A204.1 (cell line): ENCODE measurements at regions not wholly inside any gene's neighbourhood (a gene's known extent, or its start where the extent isn't known, plus 50 kb on each side); places are given as distances from the start of the nearest gene placed in this dataset.

Experiments used
- FAIRE-seq: peaks from 2 replicates; lab custom pipeline; 2012; peaks lifted over from hg19 to GRCh38; lab: Jason Lieb, UNC

DNA sequence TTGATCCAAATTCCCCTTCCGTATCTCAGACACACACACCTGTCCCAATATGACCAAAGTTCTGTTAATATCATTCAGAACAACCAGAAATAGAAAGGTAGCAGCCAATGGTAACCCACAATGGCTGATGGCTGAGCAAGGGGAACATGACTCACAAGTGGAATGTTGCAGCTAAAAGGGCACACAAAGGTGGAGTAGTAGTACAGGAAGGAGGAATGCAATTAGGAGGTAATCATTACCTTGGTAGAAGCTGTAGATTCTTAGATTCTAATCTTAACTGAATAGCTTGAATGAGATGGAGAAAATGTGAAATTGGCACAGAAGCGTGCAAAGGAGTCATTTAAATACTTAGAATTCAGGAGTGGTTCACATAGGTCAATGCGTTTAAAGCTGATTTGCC lies 347.9 kb downstream of the NR2F2 start:
- FAIRE-seq, result no peak

GRCh38 chr15:96687388-96688107 lies 357.0 kb downstream of the NR2F2 start:
- no peak for FAIRE-seq

DNA sequence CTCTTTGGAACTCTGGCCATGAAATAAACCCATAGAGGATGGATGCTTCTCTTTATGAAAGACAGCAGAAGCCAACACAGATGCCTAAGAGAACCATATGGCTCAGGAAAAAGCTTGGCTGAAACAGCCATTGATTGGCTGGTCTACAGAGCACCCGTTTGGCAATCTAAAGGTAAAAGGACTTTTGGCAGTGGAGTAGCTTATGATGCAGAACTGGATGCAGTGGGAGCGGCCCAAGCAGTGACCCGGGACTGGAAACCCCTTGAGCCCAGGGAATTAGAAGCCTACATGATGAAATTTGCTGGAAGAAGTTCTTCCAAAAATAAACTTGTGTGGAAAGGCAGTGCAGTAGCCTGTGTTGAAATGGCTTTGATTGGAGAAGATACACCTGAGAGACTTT lies 360.2 kb downstream of the NR2F2 start:
- FAIRE-seq, result no peak

DNA sequence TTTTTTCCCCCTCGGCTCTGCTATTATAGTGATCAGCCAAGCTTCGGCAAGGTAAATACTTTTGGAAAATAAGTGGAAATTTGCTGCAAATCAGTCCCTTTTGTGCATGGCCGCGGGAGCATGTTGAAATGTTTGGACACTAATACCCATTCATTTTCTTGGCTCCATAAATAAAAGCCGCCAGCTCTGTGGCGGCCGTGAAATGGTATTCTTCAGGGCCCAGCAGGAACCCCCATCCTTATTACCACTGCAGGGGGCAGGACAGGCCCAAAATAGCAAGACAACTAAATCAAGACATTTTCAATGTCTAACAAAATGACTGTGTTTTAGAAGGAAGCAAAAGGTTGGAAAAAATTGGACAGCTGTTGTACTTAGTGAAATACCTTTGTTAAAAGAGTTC lies 362.3 kb downstream of the NR2F2 start:
- no peak for FAIRE-seq

DNA sequence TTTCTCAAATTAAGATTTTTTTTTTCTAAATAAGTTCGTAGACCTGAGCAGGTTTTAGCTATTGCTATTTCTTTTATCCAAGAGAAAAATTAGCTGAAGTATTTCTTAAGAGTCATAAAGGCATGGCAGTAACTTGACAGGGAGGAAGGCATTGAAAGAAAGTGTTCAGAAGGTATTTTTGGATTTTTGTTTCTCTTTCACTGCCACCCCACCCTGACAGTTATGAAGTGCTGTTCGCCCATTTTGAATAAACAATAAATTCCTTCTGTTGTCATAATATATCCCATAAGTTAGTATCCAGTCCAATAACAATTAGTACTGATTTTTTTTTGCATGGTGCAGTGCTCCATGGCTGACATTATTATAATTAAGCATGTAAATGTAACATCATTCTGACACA lies 363.0 kb downstream of the NR2F2 start:
- FAIRE-seq, result no peak

DNA sequence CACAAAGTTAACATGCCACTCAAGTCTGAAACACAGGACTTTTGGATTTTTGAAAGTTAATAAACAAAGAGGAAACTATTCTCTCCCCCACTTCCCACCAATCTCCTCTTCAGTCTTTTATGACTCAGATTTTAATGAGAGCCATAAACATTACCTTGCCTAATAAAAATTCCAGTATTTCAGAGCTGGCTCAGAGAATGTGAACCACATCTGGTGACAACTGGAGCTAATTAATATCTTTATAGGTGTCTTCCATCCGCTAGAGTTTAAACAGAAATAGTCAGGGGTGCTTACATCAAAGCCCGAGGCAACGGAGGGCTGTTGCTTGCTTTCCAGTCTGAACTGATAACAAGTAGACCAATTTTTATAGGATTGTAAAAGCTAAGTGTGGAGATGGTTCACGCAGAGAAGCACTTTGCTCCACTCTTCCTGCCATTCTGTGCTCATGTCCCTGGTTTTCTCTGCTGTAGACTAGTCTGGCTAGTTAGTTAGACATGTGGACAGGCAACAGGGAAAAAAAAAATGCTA lies 363.6 kb downstream of the NR2F2 start:
- no peak for FAIRE-seq

DNA sequence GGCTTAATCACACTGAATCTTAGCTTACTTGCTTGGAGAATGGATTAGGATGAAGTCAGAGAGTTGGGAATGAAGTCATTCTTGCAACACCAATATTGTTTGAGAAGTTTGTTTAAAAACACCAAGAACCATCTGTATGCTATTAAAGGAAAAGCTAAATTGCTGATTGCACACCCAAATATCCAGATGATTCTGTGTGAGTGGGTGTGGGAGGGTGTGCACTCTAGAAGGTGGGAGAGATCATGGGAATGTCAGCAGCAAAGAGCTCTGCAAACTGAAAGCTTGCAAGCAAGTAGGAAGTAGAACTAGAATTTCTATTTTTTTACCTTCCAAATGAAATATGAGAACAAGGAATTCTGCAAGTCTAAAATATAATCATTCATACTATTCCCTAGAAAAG lies 364.9 kb downstream of the NR2F2 start:
- no peak for FAIRE-seq

- FAIRE-seq, result no peak
Observed at GRCh38 chr15:96699871-96700401, 369.4 kb downstream of the NR2F2 start.

DNA sequence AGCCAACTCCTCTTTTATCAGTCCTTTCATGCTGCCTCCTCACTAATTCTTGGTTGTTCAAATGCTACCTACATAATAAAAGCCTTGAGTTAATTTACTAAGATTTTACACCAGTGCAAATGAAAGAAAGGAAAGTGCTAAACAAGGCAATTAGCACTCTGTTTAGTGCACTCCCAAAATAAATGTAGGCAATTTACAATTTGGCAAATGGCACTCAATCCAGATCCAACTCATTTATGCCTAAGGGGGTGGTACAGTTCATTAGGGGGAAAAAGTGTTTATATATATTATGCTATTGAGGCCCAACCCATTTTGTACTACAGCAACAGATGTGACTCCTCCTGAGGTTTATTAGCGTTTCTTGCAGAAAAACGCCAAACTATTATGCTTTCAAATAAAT lies 370.1 kb downstream of the NR2F2 start:
- FAIRE-seq, result no peak

DNA sequence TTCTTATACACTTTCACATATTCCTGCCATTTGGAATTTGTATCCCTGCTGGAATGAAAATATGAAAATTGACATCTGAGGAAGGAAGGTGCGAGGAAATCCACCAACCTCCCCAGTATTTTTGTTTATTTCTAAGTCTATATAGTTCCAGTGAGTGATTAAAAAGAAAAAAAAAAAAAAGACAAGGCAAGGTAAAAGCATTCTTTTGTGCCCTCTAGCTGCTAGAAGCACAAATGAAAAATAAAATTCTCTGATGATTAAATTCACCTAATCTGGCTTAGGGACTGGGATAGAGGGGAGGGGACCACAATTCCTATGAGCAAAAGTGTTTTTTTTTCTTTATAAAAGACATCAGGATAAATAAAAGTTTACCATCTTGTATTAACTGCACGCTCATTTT lies 370.9 kb downstream of the NR2F2 start:
- no peak for FAIRE-seq

- FAIRE-seq, result no peak
Observed at GRCh38 chr15:96701877-96702276, 371.4 kb downstream of the NR2F2 start.

DNA sequence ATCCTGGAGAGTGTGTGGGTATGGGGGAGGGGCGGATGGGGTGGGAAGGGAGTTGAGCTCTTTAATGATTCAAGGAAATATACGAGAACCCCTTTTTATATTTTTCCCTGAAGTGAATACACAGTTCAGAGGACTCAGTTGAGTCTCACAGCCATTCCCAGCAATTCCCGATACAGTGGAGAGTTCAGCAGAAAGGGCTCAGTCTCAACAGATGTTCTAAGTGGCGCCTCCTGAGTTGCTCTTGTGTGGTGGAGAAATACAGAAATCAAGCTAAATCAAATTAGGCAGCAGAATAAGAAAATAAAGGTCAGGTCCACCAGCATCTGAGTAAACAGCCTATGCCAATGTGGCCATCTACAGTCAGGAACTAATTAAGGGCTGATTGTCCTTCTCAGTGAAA lies 372.1 kb downstream of the NR2F2 start:
- FAIRE-seq, result no peak

GRCh38 chr15:96703091-96703490 lies 372.6 kb downstream of the NR2F2 start:
- no peak for FAIRE-seq

DNA sequence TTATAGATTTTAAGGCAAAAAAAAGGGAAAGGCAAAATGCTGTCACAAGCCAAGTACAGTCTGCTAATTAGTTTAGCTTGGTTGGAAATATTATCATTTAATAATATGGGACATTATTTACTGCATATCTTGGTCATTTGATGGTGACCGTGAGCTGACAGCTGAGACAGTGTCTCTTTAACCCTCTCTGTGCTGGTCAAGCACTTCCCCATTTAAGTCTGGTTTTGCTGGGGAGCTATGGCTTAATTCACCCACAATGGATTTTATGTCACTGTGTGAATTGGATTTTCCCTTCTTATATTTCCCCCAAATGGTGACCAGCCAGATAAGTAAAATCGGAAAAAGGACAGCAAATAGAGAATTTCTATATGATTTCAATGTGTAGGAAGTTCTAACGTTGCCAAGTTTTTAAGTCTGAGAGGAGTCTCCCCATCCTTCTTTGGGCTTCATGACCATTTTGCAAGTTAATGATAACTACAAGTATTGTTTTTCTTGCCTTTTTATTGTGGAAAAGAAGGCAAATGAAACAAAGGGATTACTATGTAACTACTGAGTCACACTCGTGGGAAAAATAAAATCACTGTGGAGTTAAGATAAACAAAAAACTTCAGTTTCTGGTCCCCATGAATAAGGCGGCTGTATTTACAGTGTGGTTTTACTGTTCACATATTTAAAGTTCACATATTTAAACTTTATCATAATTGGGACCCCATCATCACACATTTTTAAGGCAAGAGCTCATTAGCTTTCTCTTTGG lies 373.5 kb downstream of the NR2F2 start:
- FAIRE-seq, result no peak

DNA sequence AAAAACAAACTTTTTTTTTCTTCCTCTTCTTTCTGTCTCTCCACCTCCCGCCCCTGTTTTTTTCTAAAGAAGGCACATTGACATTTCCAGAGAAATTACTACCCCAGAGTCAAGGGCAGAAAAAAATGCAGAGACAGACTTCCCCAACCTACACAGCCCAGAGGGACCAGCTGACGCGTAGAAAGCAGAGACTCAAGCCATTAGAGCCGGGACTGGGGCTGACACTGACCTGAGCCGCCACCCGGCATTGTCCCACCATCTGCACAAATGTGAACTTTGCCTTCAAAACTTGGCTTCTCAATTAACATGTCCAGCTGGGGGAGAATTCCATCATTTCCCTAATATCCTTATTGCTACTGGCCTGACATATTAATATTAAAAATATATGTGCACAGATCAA lies 385.6 kb downstream of the NR2F2 start:
- FAIRE-seq, result no peak

DNA sequence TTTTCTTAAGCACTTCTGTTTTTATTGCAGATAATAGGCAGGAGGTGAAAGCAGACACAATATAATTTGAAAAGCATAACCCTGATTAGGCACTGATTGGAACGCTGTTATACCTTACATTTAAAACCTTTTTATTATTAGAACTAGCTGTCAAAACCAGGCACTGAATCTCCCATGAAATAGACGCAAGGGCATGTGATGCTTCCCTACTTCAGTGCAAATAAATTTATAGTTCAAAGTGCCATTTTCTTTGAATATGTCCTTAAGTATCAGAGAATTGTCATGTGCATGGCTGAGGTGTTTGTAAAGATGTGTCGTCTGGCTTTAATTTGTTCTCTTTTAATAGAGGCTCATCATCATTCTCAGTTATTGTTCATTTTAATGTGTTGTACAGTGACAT lies 386.0 kb downstream of the NR2F2 start:
- FAIRE-seq, result no peak

GRCh38 chr15:96720251-96720650 lies 389.8 kb downstream of the NR2F2 start:
- no peak for FAIRE-seq

DNA sequence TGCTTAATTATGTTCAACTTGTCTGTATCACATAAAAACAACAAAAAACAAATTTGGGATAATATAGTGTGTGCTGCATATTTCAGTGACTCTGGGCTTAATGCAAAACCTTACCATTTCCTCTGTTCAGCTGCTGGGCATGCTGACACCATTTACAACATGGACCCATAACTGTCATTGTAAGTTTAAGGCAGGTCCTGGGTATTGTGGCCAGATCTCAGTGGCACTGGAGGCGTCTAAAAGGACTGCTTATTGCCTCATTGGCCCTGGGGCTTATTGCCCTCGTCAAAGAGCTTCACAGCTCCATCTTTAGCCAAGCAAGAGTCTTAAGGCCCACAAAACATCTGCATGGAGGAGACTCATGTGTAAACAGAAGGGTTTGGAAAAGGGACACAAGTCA lies 390.2 kb downstream of the NR2F2 start:
- no peak for FAIRE-seq

- FAIRE-seq, result no peak
Observed at GRCh38 chr15:96728591-96728990, 398.1 kb downstream of the NR2F2 start.

DNA sequence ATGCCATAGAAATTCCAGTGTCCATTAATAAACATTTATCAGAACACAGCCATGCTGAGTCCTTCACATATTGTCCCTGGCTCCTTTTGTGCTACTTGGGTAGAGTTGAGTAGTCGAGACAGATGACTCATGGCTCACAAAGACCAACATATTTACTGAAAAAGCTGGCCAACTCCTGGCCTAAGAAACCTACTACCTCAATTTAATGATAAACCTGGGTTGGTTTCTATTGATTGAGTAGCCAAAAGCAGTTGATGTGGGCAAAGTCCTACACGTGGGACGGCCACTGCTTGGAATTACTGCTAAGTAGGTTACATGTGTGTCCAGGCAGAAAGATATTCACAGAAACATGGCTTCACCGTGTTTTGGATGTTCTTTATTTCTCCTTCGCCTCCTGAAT lies 402.2 kb downstream of the NR2F2 start:
- no peak for FAIRE-seq

DNA sequence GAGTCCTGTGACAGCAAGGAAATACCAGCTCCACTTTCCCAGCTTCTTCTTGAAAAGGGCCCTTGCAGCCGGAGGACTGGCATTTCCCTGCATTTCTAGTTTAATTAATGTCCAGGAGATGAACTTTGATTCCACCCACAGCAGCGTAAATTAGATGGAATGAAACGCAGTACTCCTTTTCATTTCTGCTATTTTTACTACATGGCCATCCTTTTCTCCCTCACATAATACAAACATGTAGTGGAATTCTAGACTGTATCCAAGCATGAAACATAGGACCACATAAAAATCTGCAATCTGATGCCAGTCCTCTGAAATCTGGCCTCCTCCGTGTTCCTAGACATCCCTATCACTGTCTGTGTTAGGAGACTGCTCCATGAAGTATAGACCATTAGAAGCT lies 403.2 kb downstream of the NR2F2 start:
- no peak for FAIRE-seq

DNA sequence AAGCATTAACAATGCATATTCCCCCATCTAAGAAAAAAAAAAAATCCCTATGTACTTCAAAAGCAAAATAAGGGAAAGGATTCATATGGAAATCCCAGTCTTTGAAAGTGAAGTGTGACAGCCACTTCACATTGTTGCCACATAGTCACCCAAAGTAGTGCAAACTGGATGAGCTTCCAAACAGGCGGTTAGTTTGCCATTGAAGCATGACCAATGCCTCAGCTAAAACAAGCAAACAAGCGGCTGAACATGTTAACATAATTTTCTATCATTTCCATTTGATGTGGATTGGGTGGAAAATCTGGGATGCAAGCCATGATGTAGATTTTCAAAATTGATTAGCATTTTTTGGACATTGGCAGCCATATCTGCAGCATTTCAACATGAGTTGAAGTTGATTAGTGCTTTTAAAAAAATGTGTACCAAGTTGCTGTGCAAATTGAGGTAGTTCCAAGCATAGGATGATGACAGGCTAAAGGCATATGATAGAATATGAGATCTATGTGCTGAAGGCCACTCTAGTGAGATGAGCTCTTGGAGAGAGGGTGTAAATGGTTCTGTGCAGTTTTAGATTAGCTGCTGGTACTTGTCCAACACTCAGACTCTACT lies 405.2 kb downstream of the NR2F2 start:
- no peak for FAIRE-seq

- FAIRE-seq, result no peak
Observed at GRCh38 chr15:96736384-96736783, 405.9 kb downstream of the NR2F2 start.
